Cardiac fibroblast (primary cell): ENCODE measurements at regions not wholly inside any gene's neighbourhood (a gene's known extent, or its start where the extent isn't known, plus 50 kb on each side); places are given as distances from the start of the nearest gene placed in this dataset.

Experiments used
- DNase-seq, 2 donors: peaks; one replicate each; pipeline versions ENCODE4 v3.0.0 to v3.0.0-alpha.2; 2010; ENCODE audit warnings: low read depth in 2 of 2
- H3K4me3 ChIP-seq, 2 donors: replicated peaks in 1 of 2; 1 replicate in 1 of 2; 2 replicates in 1 of 2; pipeline ENCODE4 v1.5.1; 2011; ENCODE audit warnings: low read depth in 2 of 2, low read length in 2 of 2, mild to moderate bottlenecking in 2 of 2, moderate library complexity in 1 of 2
- TF ChIP-seq, protein P1 (sequence below): IDR thresholded peaks from one replicate; pipeline ENCODE4 v1.5.1; 2011; ENCODE audit warnings: low read depth, mild to moderate bottlenecking, low read length, inconsistent platforms

DNA sequence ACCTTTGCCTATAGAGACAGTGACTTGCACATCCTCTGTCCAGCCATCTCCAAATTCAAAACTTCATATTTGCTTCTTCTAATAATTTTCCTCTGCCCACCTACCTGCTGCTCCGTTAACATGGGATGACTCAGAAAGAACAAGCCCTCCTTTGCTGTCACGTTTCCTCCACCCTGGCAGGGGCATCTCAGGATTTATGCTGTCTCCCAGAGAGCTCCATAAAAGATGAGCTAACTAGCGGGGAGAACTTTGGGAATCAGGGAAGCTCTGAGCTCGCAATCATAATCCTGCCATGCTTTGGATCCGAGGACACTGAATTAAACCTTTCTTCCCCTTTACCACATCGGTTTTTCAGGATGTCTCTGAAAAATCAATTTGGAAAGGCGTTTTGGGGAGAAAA lies 78.4 kb upstream of the FSTL4 start:
- no peak for DNase-seq
- no peak overlapping the region for H3K4me3 ChIP-seq

GRCh38 chr5:133688391-133688790 lies 76.0 kb upstream of the FSTL4 start:
- TF ChIP-seq, protein P1, sequence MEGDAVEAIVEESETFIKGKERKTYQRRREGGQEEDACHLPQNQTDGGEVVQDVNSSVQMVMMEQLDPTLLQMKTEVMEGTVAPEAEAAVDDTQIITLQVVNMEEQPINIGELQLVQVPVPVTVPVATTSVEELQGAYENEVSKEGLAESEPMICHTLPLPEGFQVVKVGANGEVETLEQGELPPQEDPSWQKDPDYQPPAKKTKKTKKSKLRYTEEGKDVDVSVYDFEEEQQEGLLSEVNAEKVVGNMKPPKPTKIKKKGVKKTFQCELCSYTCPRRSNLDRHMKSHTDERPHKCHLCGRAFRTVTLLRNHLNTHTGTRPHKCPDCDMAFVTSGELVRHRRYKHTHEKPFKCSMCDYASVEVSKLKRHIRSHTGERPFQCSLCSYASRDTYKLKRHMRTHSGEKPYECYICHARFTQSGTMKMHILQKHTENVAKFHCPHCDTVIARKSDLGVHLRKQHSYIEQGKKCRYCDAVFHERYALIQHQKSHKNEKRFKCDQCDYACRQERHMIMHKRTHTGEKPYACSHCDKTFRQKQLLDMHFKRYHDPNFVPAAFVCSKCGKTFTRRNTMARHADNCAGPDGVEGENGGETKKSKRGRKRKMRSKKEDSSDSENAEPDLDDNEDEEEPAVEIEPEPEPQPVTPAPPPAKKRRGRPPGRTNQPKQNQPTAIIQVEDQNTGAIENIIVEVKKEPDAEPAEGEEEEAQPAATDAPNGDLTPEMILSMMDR = no peak
- no peak for DNase-seq
- no peak overlapping the region for H3K4me3 ChIP-seq

More for the DNA sequence above, 78.4 kb upstream of the FSTL4 start:
- TF ChIP-seq, protein P1 = no peak

GRCh38 chr5:133687212-133688061 lies 75.1 kb upstream of the FSTL4 start:
- no peak overlapping the region for H3K4me3 ChIP-seq
- DNase-seq = no peak
- TF ChIP-seq, protein P1 = no peak

DNA sequence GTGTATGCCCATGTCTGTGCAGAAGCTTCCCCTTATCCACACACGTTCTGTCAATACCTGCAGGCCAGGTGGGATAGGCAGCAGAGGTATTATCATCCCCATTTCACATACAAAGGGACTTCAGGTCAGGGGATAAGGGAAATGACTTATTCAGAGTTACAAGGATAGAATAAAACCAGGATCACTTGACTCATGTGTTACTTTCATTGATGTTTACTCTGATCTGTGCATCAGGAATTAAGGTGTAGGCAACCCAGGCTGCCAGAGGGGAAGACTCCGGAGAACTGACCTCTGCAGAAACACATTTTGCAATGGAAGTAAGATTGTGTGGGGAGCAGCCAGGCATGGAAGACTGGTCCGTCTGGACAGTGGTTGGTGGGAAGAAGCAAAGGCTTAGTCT lies 74.2 kb upstream of the FSTL4 start:
- no peak for DNase-seq
- H3K4me3 ChIP-seq = no peak overlapping the region
- TF ChIP-seq, protein P1 = no peak

GRCh38 chr5:133685402-133686018 lies 73.2 kb upstream of the FSTL4 start:
- no peak for DNase-seq
- no peak overlapping the region for H3K4me3 ChIP-seq
- TF ChIP-seq, protein P1 = no peak

- TF ChIP-seq, protein P1 = no peak
- no peak overlapping the region for H3K4me3 ChIP-seq
- no peak for DNase-seq
These were observed 71.6 kb upstream of the FSTL4 start for GRCh38 chr5:133683646-133684596.
